ENCODE measurements at regions not wholly inside any gene's neighbourhood (a gene's known extent, or its start where the extent isn't known, plus 50 kb on each side); places are given as distances from the start of the nearest gene placed in this dataset.

GRCh38 chr16:17529982-17530760 lies 59.4 kb upstream of the XYLT1 start:
- Histone ChIP-seq H3K9me3 (ENCODE audit: control insufficient read depth, insufficient read depth, low read depth, low read length) (peaks cover 9% of the 10 kb centered on the region), H3K4me3 (ENCODE audit: low read depth, low read length) (no peak overlapping the region), H3K9ac (ENCODE audit: low read length) (no peak overlapping the region), H3K4me1 (ENCODE audit: control insufficient read depth, insufficient read depth, low read length) (no peaks in the 10 kb centered on the region), H3K27me3 (ENCODE audit: control insufficient read depth, insufficient read depth, low read length) (no peaks in the 10 kb centered on the region), H3K36me3 (ENCODE audit: control insufficient read depth, insufficient read depth, low read length) (no peaks in the 10 kb centered on the region), H3K27ac (ENCODE audit: low read depth, low read length) (no peak overlapping the region)

- Histone ChIP-seq H3K9ac (ENCODE audit: low read length) (no peak overlapping the region), H3K4me3 (ENCODE audit: low read depth, low read length) (no peak overlapping the region), H3K36me3 (ENCODE audit: control insufficient read depth, insufficient read depth, low read length) (no peaks in the 10 kb centered on the region), H3K4me1 (ENCODE audit: control insufficient read depth, insufficient read depth, low read length) (no peaks in the 10 kb centered on the region), H3K27me3 (ENCODE audit: control insufficient read depth, insufficient read depth, low read length) (no peaks in the 10 kb centered on the region), H3K9me3 (ENCODE audit: control insufficient read depth, insufficient read depth, low read depth, low read length) (peaks cover 9% of the 10 kb centered on the region), H3K27ac (ENCODE audit: low read depth, low read length) (no peak overlapping the region)
Measured at GRCh38 chr16:17526956-17527937, 56.5 kb upstream of the XYLT1 start.

DNA sequence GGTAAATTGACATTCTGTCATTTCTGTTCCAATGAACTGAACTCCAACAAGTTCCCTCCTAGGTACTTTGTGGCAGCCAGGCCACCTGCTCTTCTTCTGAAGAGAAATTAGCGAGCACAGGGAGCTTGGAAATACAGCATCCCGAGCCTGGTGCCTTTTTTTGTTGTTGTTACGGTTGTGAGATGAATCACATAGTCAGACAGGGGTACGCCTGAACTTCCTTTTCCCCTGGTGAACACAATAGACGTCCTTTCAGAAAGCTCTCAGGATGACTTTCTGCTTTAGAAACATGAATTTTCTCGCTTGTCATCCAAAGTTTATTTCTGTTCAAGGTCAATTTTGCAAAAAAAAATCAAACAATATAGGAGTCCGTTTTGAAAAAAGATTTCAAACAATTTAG lies 53.9 kb upstream of the XYLT1 start:
- Histone ChIP-seq H3K4me1 (ENCODE audit: control insufficient read depth, insufficient read depth, low read length) (no peaks in the 10 kb centered on the region), H3K9me3 (ENCODE audit: control insufficient read depth, insufficient read depth, low read depth, low read length) (0 out of 2 replicates have a peak, but pooled peaks cover under 1% of the 10 kb centered on the region), H3K9ac (ENCODE audit: low read length) (no peak overlapping the region), H3K36me3 (ENCODE audit: control insufficient read depth, insufficient read depth, low read length) (no peaks in the 10 kb centered on the region), H3K4me3 (ENCODE audit: low read depth, low read length) (no peak overlapping the region), H3K27me3 (ENCODE audit: control insufficient read depth, insufficient read depth, low read length) (peaks cover 6% of the 10 kb centered on the region; the same call in 1 of the 2 replicates), H3K27ac (ENCODE audit: low read depth, low read length) (no peak overlapping the region)

GRCh38 chr16:17520561-17520960 lies 49.8 kb upstream of the XYLT1 start:
- Histone ChIP-seq H3K27me3 (ENCODE audit: control insufficient read depth, insufficient read depth, low read length) (peaks cover 12% of the 10 kb centered on the region), H3K4me3 (ENCODE audit: low read depth, low read length) (no peak overlapping the region), H3K4me1 (ENCODE audit: control insufficient read depth, insufficient read depth, low read length) (no peaks in the 10 kb centered on the region), H3K36me3 (ENCODE audit: control insufficient read depth, insufficient read depth, low read length) (no peaks in the 10 kb centered on the region), H3K9ac (ENCODE audit: low read length) (no peak overlapping the region), H3K27ac (ENCODE audit: low read depth, low read length) (no peak overlapping the region), H3K9me3 (ENCODE audit: control insufficient read depth, insufficient read depth, low read depth, low read length) (no peaks in the 10 kb centered on the region)
